Panc1 (cell line): ENCODE measurements at regions not wholly inside any gene's neighbourhood (a gene's known extent, or its start where the extent isn't known, plus 50 kb on each side); places are given as distances from the start of the nearest gene placed in this dataset.

Experiments
- ATAC-seq: fragments of 200-7000 bp; cut with Tn5 transposase; 2 replicates; pipeline ENCODE4 v1.9.1; 2020; ENCODE audit warnings: mild to moderate bottlenecking, moderate library complexity
- BruUV-seq: library from RNA; stranded (reverse); fragments of 400-500 nt; replicated peaks from 2 replicates; lab custom pipeline; 2021; lab: Mats Ljungman, UMichigan
- CTCF ChIA-PET: fragments of 300-600 bp; sonication (Branson Sonifier 250); formaldehyde crosslinking; loops from one replicate; lab custom pipeline; 2022; ENCODE audit warnings: antibody characterized with exemption; lab: Charles Lee
- POLR2A ChIA-PET: fragments of 300-600 bp; sonication (Branson Sonifier 250); formaldehyde crosslinking; loops from one replicate; lab custom pipeline; 2022; ENCODE audit warnings: antibody characterized with exemption; lab: Charles Lee
- DNase-seq: peaks from one replicate; pipeline ENCODE4 v3.0.0-alpha.2; 2010; ENCODE audit warnings: low read depth, low spot score
- H3K27ac ChIP-seq: 2 replicates; pipeline ENCODE4 v1.5.1; 2011; ENCODE audit warnings: mild to moderate bottlenecking, low read length, inconsistent platforms
- H3K27me3 ChIP-seq: fragments of 200-500 bp; sonication (Bioruptor generic); 2 replicates; pipeline ENCODE4 v1.6.0; 2014; ENCODE audit warnings: low read length, inconsistent platforms; ENCODE audit not compliant: control insufficient read depth, insufficient read depth
- H3K36me3 ChIP-seq: fragments of 200-500 bp; sonication (Bioruptor generic); 2 replicates; pipeline ENCODE4 v1.5.1; 2014; ENCODE audit warnings: inconsistent platforms, mild to moderate bottlenecking, low read length, moderate library complexity; ENCODE audit not compliant: control insufficient read depth, insufficient read depth
- H3K4me1 ChIP-seq: 2 replicates; pipeline ENCODE4 v1.5.1; 2011; ENCODE audit warnings: inconsistent platforms, mild to moderate bottlenecking, low read length, moderate library complexity; ENCODE audit not compliant: control insufficient read depth, insufficient read depth
- H3K4me3 ChIP-seq, 2 experiments: 2 replicates each; pipeline ENCODE4 v1.5.1; 2011 to 2012; ENCODE audit warnings: low read depth in 2 of 2, low read length in 2 of 2, mild to moderate bottlenecking in 2 of 2, inconsistent platforms in 1 of 2, moderate library complexity in 1 of 2
- H3K9me3 ChIP-seq: fragments of 200-500 bp; sonication (Bioruptor generic); 2 replicates; pipeline ENCODE4 v1.5.1; 2014; ENCODE audit warnings: low read depth, mild to moderate bottlenecking, inconsistent platforms, low read length, moderate library complexity; ENCODE audit not compliant: control insufficient read depth, insufficient read depth
- POLR2AphosphoS5 ChIP-seq: IDR thresholded peaks from 2 replicates; pipeline ENCODE4 v1.6.1; 2012; ENCODE audit warnings: mild to moderate bottlenecking, low read depth, low read length, moderate library complexity
- REST ChIP-seq, 2 experiments: IDR thresholded peaks; 2 replicates each; pipeline ENCODE4 v1.6.1; 2011 to 2012; ENCODE audit warnings: low read depth in 2 of 2, control low read depth in 1 of 2, low read length in 1 of 2, mild to moderate bottlenecking in 1 of 2, moderate library complexity in 1 of 2; ENCODE audit not compliant: insufficient read depth in 1 of 2
- SIN3A ChIP-seq: IDR thresholded peaks from 2 replicates; pipeline ENCODE4 v1.6.1; 2012; ENCODE audit warnings: low read depth, mild to moderate bottlenecking, low read length, moderate library complexity, borderline replicate concordance; ENCODE audit not compliant: insufficient read depth
- TCF7L2 ChIP-seq: IDR thresholded peaks from 2 replicates; pipeline ENCODE4 v1.6.1; 2011; ENCODE audit warnings: mild to moderate bottlenecking, low read depth, low read length, inconsistent platforms
- in situ Hi-C: cut with HindIII; loops from 2 replicates; pipeline ENCODE4 v1.10.0; 2016; ENCODE audit warnings: low sequenced_read_pairs, low pct_unique_long_range_greater_than_20kb
- intact Hi-C: fragments of 100-400 bp; cut with micrococcal nuclease; formaldehyde crosslinking; loops from one replicate; pipeline ENCODE4 v1.10.0; 2022; ENCODE audit not compliant: unreplicated experiment
- TF ChIP-seq, protein P1 (sequence below): fragments of 450-650 bp; IDR thresholded peaks from 2 replicates; pipeline ENCODE4 v1.5.1; 2017; ENCODE audit warnings: mild to moderate bottlenecking

DNA sequence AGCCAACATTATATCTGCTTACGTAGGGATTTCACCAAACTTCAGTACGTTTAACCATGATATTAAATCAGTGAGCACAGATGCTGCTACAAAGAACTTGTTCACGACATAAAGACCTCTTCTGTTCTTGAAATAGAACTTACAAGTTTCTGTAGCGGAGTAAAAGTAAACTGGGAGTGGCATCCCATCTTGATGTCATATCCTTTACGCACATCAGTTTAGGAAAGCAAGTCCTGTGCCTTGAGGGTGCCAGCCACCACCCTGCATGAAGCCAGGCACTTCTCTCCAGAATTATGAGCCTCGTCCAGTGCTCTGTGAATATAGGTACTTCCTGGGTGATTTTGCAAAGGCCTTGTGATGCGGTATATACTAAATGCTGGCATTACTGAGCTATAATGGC is 122.6 kb downstream of the BTBD3 start:
- intact Hi-C loops (no loop called here), in situ Hi-C loops (no loop called here)
- TF ChIP-seq SIN3A (no peak), TCF7L2 (no peak), POLR2AphosphoS5 (no peak), REST (IDR thresholded peaks at IDR 0.05; ENCODE audit: insufficient read depth in 1 of 2, low read depth in 2 of 2, low read length in 1 of 2) (no peak)
- TF ChIP-seq, protein P1, sequence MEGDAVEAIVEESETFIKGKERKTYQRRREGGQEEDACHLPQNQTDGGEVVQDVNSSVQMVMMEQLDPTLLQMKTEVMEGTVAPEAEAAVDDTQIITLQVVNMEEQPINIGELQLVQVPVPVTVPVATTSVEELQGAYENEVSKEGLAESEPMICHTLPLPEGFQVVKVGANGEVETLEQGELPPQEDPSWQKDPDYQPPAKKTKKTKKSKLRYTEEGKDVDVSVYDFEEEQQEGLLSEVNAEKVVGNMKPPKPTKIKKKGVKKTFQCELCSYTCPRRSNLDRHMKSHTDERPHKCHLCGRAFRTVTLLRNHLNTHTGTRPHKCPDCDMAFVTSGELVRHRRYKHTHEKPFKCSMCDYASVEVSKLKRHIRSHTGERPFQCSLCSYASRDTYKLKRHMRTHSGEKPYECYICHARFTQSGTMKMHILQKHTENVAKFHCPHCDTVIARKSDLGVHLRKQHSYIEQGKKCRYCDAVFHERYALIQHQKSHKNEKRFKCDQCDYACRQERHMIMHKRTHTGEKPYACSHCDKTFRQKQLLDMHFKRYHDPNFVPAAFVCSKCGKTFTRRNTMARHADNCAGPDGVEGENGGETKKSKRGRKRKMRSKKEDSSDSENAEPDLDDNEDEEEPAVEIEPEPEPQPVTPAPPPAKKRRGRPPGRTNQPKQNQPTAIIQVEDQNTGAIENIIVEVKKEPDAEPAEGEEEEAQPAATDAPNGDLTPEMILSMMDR: no peak
- H3K4me1 ChIP-seq: no peaks in the 10 kb centered on the region
- no TSS peak for BruUV-seq
- DNase-seq (no peak), ATAC-seq (no peak)
- CTCF ChIA-PET: no interaction called here
- H3K4me3 ChIP-seq: no peak overlapping the region
- H3K36me3 ChIP-seq: no peaks in the 10 kb centered on the region
- no peaks in the 10 kb centered on the region for H3K9me3 ChIP-seq
- no peak overlapping the region for H3K27ac ChIP-seq
- POLR2A ChIA-PET: no interaction called here
- no peaks in the 10 kb centered on the region for H3K27me3 ChIP-seq

- POLR2A ChIA-PET: no interaction called here
- CTCF ChIA-PET: no interaction called here
Observed at GRCh38 chr20:12044969-12045368, 127.3 kb downstream of the BTBD3 start.

More at GRCh38 chr20:12044969-12045368, 127.3 kb downstream of the BTBD3 start:
- in situ Hi-C loops: no loop called here
- no peak for TF ChIP-seq SIN3A
- TF ChIP-seq, protein P1: no peak
- no peak for TF ChIP-seq REST (IDR thresholded peaks at IDR 0.05; ENCODE audit: insufficient read depth in 1 of 2, low read depth in 2 of 2, low read length in 1 of 2)
- no peak for TF ChIP-seq POLR2AphosphoS5
- TF ChIP-seq TCF7L2: no peak
- Histone ChIP-seq H3K9me3 (no peaks in the 10 kb centered on the region), H3K27me3 (no peaks in the 10 kb centered on the region), H3K27ac (no peak overlapping the region), H3K36me3 (no peaks in the 10 kb centered on the region), H3K4me3 (no peak overlapping the region), H3K4me1 (no peaks in the 10 kb centered on the region)
- ATAC-seq (no peak), DNase-seq (no peak)
- intact Hi-C loops: no loop called here
- no TSS peak for BruUV-seq
